Retinal pigment epithelial cell (primary cell): ENCODE measurements at regions not wholly inside any gene's neighbourhood (a gene's known extent, or its start where the extent isn't known, plus 50 kb on each side); places are given as distances from the start of the nearest gene placed in this dataset.
A peak's percentile ranks its signal among the peaks of the same experiment; 100 is the strongest.

Experiments used
- DNase-seq: peaks from one replicate; pipeline ENCODE4 v3.0.0-alpha.2; 2010; ENCODE audit warnings: low read depth
- H3K4me3 ChIP-seq: 2 replicates; pipeline ENCODE4 v1.5.1; 2011; ENCODE audit warnings: mild to moderate bottlenecking, low read length, control low read depth, moderate library complexity
- TF ChIP-seq, protein P1 (sequence below): conservative IDR thresholded peaks from 2 replicates; pipeline ENCODE4 v1.5.1; 2011; ENCODE audit warnings: low read depth, low read length, control low read depth, inconsistent platforms

DNA sequence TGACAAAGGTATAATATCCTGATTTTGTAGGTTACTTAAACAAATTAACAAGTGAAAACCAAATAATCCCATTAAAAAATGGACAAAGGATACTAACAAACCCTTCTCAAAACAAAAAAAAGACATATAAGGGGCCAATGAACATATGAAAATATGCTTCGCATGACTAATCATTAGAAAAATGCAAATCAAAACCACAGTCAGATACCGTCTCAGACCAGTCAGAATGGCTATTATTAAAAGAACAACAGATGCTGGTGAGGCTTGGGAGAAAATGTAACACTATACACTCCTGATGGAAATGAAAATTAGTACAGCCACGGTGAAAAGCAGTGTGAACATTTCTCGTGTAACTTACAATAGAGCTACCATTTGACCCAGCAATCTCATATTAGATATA, 1542.2 kb upstream of the CDH9 start:
- peak; percentile 23 for DNase-seq
- no peak overlapping the region for H3K4me3 ChIP-seq
- TF ChIP-seq, protein P1, sequence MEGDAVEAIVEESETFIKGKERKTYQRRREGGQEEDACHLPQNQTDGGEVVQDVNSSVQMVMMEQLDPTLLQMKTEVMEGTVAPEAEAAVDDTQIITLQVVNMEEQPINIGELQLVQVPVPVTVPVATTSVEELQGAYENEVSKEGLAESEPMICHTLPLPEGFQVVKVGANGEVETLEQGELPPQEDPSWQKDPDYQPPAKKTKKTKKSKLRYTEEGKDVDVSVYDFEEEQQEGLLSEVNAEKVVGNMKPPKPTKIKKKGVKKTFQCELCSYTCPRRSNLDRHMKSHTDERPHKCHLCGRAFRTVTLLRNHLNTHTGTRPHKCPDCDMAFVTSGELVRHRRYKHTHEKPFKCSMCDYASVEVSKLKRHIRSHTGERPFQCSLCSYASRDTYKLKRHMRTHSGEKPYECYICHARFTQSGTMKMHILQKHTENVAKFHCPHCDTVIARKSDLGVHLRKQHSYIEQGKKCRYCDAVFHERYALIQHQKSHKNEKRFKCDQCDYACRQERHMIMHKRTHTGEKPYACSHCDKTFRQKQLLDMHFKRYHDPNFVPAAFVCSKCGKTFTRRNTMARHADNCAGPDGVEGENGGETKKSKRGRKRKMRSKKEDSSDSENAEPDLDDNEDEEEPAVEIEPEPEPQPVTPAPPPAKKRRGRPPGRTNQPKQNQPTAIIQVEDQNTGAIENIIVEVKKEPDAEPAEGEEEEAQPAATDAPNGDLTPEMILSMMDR: no peak

GRCh38 chr5:28576022-28576421, 1537.6 kb upstream of the CDH9 start:
- no peak for DNase-seq
- H3K4me3 ChIP-seq: no peak overlapping the region
- TF ChIP-seq, protein P1: peak; percentile 57

DNA sequence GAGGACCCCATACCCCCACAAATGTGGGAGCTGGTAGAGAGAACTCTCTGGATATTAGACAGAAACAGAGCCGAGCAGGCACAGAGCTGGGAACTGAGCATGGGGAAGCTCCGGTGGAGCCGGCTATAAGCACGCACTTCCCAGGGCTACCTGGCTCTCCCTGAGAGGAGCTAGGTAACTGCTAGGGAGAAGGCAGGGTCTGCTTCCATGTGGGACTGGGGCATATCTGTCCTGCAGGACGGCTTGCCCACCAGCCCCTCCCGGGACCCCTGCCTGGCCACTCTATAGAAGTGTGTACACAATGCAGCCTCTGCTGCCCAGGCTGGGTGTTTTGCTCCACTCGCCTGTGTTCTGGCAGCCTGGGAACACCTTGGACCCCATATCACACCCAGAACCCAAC, 1537.0 kb upstream of the CDH9 start:
- TF ChIP-seq, protein P1: no peak
- no peak overlapping the region for H3K4me3 ChIP-seq
- DNase-seq: no peak

- TF ChIP-seq, protein P1: no peak
- DNase-seq: no peak
- H3K4me3 ChIP-seq: no peak overlapping the region
These were observed 1536.2 kb upstream of the CDH9 start for GRCh38 chr5:28574606-28575005.

DNA sequence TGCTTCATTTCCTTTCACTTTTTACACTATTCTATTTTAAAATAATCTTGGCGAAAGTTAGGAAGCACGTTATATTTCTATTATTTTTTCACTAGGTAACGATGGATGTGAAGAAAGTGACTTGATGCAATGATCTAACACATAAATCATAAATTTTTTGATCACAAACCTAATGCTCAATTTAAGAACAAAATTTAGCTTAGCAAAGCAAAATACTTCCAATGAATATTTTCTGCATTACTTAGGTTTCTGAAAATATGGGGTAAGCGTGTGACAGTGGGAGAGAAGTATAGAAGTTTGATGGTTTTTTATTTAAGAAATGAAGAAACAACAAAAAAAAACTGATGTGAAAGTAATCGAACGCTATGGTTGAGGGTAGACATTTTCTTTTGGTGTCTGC, 1528.7 kb upstream of the CDH9 start:
- TF ChIP-seq, protein P1: no peak
- H3K4me3 ChIP-seq: no peak overlapping the region
- DNase-seq: no peak

- DNase-seq: no peak
- H3K4me3 ChIP-seq: no peak overlapping the region
These were observed 1523.1 kb upstream of the CDH9 start for GRCh38 chr5:28561522-28561921.

GRCh38 chr5:28558196-28558595, 1519.8 kb upstream of the CDH9 start:
- DNase-seq: no peak
- H3K4me3 ChIP-seq: no peak overlapping the region
- TF ChIP-seq, protein P1: no peak

More at GRCh38 chr5:28561522-28561921, 1523.1 kb upstream of the CDH9 start:
- TF ChIP-seq, protein P1: no peak
